Activated CD4-positive, alpha-beta T cell treated with anti-CD3 and anti-CD28 coated beads, Interleukin-2, amount 50 U/mL, for 48 hours (primary cell): ENCODE measurements at regions not wholly inside any gene's neighbourhood (a gene's known extent, or its start where the extent isn't known, plus 50 kb on each side); places are given as distances from the start of the nearest gene placed in this dataset.
"Not testable (repeated sequence)": the region's sequence is repeated elsewhere in the genome, so short reads cannot be mapped to it uniquely, and the experiment has no call there.

Experiments used
- DNase-seq, 2 experiments: peaks; one replicate each; pipeline ENCODE4 v3.0.0-alpha.2; 2020

DNA sequence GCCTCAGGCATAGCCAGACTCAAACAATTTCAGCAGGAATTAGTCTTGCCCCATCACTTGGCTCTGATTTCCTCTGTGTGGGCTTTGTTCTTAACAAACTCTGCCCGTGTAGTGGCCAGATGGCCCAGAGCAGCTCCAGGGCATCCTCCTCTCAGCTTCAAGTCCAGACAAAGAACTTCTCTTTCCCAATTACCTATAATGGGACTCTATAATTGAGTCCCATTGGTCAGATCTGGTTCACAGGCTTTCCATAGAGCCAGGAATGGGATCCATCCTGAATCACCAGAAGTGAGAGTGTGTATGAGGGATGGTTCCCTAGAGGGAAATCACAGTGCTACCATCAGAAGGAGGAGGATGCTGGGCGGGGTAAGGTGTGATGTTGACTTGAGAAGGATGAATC, 515.8 kb downstream of the KIF4B start:
- no peak for DNase-seq

DNA sequence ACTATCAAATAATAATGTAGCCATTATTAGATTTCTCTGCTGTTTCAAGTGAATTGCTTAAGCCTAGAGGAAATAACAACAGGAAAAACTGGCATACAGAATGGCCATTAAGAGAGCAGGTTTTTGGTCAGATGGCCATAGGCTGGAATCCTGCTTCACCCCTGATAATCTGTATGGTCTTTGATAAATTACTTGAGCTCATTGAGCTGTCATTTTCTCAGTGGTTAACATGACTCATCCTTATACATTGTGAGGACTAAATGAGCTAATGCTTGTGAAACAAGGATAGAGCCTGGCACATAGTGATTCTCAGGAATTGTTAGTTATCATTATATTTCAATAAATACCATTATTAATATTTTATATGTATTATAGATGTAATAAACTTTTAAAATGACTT, 516.5 kb downstream of the KIF4B start:
- DNase-seq, result no peak

DNA sequence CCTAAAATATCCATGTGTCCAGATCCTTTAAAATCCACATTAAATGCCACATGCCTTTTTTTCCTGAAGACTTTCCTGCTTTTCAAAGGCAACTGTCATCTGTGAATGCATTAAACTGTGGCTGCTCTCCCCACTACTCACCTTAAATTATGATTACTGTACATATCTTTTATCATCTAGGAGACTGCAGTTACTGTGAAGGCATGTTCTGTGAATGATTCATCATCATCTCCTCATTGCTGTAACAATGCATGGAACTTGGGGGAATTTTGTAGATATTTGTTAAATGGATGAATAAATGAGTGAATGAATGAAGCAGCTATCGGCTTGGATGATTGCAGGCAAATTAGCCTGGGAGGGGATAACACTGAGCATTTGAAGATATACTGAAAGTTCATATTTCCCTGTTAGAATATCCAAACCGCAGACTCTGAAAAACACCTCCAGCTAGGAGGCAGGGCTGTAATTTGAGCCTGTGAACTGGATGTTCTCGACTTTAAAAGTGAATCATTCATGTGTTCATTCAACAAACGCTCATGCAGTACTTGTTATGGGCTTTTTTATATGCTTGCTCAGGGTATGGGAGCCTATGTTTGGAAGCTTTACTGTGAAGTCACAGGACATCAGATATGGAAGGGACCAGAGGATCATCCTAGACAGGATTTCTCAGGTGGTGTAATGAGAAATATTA, 519.2 kb downstream of the KIF4B start:
- DNase-seq, result no peak

DNA sequence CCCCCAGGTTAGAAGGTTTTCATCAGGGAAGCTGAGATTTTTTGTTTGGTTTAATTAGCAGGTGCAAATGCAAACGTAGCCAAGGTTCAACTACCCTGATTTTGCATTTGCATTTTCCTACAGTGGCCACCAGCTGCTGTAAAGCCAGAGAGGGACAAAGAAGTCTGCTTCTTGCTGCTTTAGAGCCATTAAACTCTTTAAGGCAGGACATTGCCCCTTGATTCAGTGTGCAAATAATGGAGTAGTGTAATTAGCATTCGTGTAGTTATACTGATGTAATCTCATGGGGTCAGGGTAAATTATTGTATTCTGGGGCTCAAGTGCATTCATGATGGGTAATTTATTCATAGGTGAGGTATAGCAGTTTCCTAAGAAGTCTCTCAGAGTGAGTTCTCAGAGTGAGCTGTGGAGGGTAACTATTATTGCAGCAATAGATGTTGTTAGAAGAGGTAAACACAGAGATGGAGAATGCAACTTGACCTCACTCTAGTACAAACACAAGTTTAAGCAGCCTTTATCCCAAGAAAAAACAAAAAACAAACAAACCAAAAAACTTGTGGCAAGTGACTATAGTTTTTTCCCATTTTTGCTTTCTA, 526.5 kb downstream of the KIF4B start:
- DNase-seq, result no peak

DNA sequence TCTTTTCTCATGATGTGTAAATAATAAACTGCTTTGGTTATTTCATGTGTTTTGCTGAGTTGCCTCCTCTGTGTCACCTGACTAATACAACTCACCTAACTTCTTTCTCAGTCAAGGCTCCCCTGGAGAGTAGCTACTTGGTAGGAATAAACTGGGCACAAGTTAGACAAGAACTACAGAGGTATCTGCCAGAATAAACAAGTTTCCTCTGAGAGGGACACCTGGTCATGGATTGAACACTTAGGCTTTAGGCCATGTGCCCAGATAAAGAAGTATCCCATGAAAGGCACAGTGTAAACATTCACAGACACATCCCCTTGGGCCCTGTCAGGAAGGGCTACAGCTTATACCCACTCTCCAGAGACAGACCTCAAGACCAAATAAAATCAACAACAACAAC, 532.5 kb downstream of the KIF4B start:
- DNase-seq, result no peak

DNA sequence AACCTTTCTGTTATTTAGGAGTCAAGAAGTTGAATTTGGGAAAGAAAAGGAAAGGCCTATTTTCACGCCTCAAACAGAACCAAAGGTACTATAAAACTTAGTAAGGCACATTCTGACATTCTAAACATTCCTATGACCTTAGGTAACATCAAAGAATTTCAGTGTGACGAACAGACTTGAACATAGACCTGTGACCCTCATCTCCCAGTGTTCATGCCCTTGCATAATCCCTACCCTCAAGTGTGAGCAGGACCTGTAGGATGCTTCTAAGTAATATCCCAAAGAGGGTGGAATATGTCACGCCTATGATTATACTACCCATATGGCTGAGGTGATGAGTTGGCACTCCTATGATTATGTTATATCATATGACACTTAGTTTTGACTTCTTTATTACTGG, 540.9 kb downstream of the KIF4B start:
- no peak for DNase-seq

DNA sequence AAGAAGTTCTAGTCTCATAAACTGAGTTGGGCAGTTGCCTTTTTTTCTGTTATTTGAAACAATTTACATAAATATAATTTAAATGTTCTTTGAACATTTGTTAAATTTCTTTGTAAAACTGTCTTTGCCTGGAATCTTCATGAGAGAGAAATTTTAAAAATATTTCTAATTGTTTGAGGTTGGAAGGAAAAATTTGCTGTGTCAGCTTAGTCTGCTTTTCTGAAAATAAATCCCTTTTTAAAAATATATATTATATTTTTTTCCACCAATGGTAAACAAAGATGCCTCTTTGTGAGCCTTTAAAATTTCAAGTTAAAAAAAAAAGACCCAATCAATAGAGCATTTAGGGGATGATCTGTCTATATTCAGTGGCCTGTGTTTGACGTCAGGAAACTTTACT, 542.7 kb downstream of the KIF4B start:
- DNase-seq, result no peak

DNA sequence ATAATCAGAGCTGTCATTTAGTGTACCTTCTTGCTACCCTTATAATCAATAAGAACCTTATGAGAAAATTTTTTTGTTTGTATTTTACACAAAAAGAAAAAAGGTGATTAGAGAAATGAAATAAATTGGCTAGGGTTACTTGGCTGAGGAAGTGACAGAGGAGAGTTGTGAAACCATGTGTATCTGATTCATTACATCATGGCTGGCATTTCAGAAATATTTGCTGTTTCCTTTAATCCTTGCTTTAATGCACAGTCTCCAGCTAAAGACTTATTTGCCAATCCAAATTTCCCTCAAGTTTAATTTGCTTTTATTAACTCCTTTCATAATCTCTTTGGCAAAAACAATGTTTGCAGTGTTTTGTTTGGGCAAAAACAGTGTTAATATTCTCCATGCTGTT, 543.1 kb downstream of the KIF4B start:
- no peak for DNase-seq

DNA sequence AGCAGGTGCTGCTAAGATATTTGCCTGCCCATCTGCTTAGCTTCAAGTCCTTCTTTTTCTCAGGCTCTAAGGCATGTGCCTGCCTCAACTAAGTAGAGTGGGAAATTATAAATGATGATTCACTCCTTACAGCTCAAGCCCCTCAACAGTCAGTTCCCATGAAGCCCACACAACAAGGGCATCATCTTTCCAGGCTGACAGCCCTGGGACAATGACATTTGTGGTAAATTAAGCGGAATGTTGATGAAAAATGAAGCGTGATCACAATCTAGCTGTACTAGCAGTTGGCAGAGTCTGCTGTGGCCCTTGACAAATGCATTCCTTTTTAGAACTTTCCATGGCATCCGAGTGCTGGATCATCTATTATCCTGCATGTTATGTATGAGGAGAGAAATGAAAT, 548.6 kb downstream of the KIF4B start:
- DNase-seq, result no peak

DNA sequence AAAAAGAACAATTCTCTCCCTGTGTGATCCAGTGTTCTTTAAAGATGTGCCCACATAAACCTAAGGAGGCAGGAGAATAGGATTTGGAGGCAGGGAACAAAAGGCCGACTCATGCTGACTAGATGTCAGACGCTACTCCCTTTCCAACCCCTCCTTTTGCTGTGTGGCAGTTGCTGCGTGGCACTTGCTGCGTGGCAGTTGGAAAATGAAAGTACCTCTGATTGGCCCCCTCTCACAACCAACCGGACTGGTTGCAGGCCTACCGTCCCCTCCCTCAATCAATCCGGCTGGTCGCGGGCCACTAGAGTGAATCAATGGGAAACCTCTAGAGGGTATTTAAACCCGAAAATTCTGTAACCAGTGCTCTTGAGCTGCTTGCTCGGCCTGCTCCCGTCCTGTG, 551.0 kb downstream of the KIF4B start:
- no peak for DNase-seq

DNA sequence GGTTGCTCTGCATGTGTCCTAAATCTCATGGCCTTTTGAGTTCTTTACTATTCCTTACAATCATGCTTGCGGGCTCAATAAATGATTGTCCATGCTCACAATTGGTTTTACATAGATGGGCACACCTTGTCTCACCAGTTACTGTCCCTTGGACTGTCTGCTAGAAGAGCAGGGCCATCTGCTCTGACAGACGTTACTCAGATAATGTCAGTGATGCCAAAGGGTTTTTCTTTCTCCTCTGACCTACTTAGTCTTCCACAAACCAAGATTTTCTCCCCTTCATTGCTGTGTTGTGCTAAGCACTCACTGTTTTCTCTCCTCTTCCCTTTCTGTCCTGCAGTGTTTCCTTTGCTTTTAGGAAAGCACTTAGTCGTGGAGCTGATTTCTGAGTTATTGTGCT, 562.3 kb downstream of the KIF4B start:
- DNase-seq, result no peak

DNA sequence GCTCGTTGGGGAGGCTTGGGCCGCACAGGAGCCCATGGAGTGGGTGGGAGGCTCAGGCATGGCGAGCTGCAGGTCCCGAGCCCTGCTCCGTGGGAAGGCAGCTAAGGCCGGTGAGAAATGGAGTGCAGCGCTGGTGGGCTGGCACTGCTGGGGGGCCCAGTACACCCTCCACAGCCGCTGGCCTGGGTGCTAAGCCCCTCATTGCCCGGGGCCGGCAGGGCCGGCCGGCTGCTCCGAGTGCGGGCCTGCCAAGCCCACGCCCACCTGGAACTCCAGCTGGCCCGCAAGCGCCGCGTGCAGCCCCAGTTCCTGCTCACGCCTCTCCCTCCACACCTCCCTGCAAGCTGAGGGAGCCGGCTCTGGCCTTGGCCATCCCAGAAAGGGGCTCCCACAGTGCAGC, 573.3 kb downstream of the KIF4B start:
- DNase-seq, result not testable (repeated sequence)

DNA sequence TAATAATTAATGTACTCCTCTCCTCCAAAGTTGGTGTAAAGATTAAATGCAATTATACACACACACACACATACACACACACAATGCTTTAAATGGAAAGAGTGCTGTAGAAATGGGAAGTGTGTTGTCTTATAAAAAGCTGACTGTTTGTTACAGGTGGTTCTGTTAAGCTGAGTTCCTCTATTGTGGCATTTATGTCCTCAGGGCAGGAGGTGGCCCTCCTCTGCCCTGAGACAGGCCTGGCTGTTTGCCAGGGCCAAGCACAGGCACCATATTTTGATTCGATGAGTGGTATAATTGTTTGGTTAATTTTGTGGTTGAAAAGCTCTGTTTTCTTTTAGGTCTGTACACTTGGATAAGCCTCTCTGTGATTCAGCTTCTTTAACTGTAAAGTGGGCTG, 573.9 kb downstream of the KIF4B start:
- DNase-seq, result no peak

DNA sequence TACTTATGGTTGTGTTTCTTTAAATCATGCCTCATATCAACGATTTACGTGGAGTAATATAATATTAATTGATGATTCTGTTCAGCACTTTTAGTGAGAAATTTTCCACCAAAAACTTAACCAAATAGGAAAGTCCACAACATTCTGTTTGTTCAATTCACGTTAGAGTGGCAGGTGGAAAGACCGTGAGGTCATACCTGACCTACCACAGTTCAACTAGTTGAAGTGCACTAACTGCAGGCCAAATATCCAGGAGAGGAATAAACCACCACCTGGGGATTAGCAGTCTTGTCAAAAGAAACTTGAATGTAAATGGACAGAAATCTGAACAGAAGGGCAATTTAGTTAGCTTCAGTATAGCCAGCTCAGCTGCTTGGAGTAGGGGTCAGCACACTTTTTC, 577.7 kb downstream of the KIF4B start:
- DNase-seq, result no peak

DNA sequence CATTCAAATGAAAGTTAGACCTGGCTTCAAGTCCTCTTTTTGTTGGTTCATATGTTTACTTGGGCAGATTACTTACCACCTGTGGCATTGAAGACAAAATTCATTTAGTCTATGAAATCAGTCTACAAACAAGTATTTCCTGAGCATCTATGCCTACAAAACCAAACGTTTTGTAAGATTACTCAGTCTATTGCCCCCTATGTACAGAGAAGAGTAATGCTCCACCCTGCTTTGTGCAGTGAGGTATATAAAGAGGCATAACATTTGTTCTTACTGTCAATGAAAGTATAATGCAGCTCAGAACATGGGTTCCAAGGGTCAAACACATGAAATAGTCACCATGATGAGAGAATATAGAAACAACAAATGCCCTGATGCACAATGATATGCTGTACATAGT, 580.7 kb downstream of the KIF4B start:
- DNase-seq, result no peak

DNA sequence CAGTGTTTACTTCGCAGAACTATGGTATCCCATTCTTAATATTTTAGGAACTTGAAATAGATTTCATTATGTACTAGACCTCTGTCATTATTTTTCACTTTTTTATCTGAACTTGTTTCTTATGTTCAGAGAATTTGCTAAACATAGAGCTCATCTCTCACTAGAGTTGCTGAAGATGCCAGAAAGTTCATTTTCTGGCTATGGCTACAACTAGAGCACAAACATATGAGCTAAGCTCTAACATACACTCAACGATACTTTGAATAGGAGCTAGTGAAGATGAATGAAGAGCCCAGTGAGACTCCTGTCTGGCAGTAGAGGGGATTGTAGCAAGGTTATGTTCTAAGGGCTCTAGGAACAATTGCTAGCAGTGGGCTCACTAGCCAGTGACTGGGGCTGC, 582.2 kb downstream of the KIF4B start:
- DNase-seq, result no peak

DNA sequence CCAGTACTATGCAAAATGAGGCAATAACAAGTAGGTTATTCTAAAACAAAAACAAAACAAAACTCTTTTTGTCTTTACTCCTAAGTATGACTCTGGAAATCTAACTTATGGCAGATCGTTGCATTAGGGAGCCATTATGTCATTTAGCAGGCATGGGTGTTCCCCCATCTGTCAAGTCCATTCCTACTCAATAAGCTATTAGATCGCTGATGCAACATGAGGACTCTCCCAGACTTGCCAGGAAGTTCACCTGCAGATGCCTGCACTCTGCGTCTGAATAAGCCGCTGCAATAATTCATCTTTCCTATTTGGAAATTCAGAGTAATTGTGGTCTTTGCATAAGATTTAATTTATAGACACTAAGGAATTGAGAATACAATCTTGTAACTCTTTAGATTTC, 585.0 kb downstream of the KIF4B start:
- no peak for DNase-seq

DNA sequence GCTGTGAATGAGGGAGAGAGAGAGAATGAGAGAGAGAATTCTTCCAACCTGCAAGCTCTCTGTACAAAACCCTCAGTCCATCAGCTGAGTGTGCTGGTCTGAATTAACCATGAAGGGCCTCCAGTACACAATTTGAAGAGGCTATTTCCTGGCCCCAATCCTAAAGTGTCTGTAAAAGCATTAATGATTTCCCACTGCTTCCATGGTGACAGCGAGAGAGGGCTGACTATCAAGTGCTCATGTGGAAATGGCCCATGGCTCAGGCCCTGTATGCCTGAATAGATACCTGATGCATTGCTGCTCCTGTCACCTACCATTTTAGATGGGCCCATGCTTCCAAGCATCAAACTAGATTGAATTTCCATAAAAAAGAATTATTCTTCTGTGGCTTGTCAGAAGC, 592.4 kb downstream of the KIF4B start:
- no peak for DNase-seq

DNA sequence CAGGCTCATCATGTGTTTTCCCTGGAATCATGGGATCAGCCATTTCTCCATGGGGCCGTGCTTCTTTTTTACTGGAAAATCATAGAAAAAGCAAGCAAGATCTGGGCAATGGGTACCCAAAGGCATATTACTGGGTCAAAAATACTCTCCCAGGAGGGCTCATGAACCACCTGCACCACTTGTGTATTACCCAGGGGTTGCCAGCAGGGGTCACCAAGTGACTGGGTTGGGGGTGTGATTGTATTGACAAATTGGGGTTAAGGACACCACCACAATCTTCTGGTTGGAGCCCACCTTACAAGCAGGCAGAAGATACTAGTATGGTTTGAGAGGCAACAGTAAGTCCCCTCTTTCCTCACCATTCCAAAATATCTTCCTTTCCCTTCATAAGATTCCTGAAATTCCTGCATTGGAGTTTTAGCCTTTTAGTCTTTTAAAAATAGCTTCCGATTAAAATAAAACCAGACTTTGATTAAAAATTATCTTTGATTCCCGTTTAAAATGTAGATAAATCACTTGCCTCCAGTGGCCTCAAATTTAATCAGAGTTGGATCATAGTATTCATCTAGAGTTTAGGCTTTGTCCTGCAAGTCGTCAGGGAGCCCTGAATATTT, 603.3 kb downstream of the KIF4B start:
- DNase-seq, result peak; percentile 57 to 61

DNA sequence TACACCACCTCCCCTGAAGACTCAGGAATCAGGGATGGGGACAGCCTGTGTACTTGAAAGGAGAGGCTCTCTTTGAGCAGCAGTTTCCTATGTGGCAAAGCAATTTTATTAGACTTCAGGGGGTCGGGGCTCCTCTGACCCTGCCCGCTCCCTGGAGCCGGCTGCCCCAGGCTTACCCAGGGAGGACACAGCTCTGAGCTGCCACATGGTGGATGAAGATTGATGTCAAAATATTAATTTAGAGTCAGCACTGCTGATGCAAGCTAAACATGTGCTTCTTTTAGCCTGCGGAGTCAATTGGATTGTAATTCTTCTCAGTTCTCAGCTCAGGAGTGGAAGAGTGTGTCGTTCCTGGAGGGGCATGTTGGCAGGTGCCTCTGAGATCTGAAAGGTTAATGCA, 606.1 kb downstream of the KIF4B start:
- DNase-seq, result no peak

DNA sequence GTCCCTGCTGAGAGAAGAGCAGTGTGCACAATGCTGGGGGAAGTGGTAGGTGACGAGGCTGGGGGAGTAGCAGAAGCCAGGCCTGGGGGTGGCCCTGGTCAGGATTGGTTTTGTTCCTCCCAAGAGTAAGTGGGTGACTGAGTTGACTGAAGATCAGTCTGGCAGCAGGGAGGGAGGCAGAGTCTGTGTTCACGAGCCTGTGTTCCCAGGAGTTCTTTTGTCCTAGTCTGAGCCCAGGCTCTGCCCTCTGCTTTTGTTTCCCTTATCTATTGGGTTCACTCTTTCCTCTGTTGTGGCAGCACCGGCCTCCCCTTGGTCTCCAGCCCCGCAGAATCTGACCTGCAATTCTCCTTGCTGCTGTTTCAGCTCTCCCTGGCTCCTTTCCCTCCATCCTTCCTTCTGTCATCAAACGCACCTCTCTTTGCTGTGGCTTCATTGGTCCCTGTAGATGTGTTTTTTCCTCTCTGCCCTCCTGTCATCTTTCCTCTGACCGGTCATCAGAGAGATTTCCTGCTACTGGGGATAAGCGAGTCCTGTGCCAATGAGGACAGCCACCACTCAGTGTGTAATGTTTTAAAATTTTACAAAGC, 607.4 kb downstream of the KIF4B start:
- no peak for DNase-seq

DNA sequence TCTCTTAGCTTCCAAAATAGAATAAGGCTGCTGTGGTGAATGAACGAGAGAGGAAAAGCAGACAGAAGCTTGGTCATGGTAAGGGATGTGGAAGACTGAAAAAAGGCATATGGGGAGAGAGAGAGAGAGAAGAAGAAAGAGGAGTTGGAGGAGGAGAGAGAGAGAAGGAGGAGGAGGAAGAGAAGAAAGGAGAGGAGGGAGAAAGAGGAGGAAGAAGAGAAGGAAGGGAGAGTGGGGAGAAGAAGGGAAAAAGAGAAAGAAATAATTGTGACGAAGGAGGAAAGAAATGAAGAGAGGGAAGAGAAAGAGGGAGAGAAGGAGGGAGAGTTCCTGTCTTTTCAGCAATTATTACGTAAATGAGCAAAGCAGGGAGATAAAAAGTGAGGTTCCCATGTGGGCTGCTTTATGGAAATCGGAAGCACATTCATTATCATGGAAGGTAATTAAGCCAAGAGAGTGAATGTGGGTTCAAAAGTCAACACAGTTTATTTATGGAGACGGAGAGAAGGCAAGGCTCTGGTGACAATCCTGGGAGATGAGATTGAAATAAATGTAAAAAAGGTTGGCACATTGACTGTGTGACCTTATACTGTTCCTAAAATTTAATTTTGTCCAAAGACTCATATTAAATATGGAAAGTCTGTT, 611.2 kb downstream of the KIF4B start:
- no peak for DNase-seq

DNA sequence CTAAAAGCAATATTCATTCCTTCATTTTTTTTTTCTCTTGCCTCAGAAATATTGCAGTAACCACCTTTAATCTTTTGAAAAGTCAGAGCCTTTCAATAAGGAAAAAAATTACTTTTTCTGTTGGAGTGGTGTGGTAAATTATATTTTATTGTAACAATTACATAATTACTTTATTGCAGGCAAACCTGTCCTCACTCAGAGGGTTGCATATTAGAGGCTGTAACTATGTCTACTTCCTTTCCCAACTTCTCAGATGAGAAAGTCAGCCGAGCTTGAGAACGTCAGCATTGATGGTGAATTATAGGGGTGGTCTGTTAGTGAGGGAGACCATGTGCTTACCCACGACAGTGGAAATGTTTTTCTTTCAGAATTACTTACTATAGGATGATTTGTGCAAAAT, 611.8 kb downstream of the KIF4B start:
- no peak for DNase-seq
